ENCODE measurements at regions not wholly inside any gene's neighbourhood (a gene's known extent, or its start where the extent isn't known, plus 50 kb on each side); places are given as distances from the start of the nearest gene placed in this dataset.

GRCh38 chr18:46343931-46344372 lies 239.8 kb downstream of the HAUS1 start:
- DNase-seq: peak; percentile 35 to 50 (median 48)
- H3K36me3 Mint-ChIP-seq: peaks cover 0 to 11% (median 0%) of the 10 kb centered on the region in 3 donors
- H3K27me3 Mint-ChIP-seq (ENCODE audit: low read depth in 3 of 3): no peaks in the 10 kb centered on the region
- H3K4me3 Mint-ChIP-seq: peak overlapping the region; percentile 65 to 78 (median 70)
- H3K4me1 Mint-ChIP-seq: peaks cover 99 to 100% of the 10 kb centered on the region in 2 donors
- no peaks in the 10 kb centered on the region for H3K9me3 Mint-ChIP-seq
- peak overlapping the region; percentile 65 to 94 (median 85) for H3K27ac Mint-ChIP-seq

GRCh38 chr18:46344416-46345180 lies 240.4 kb downstream of the HAUS1 start:
- Mint-ChIP-seq H3K9me3 (no peaks in the 10 kb centered on the region), H3K27me3 (ENCODE audit: low read depth in 3 of 3) (no peaks in the 10 kb centered on the region), H3K4me1 (peaks cover 99 to 100% of the 10 kb centered on the region in 2 donors), H3K4me3 (peak overlapping the region in 4 of 5 donors; percentile 0 to 75 (median 64)), H3K27ac (peak overlapping the region in 5 of 6 donors; percentile 75 to 94 (median 86)), H3K36me3 (peaks cover 0 to 13% (median under 1%) of the 10 kb centered on the region in 3 donors)
- DNase-seq: no peak

GRCh38 chr18:46345181-46345465 lies 240.9 kb downstream of the HAUS1 start:
- Mint-ChIP-seq H3K4me3 (peak overlapping the region; percentile 0 to 76 (median 66)), H3K36me3 (peaks cover 0 to 14% (median 3%) of the 10 kb centered on the region in 3 donors), H3K27ac (peak overlapping the region; percentile 3 to 97 (median 90)), H3K9me3 (no peaks in the 10 kb centered on the region), H3K27me3 (ENCODE audit: low read depth in 3 of 3) (no peaks in the 10 kb centered on the region), H3K4me1 (peaks cover 99 to 100% of the 10 kb centered on the region in 2 donors)
- no peak for DNase-seq

- Mint-ChIP-seq H3K4me1 (peaks cover 99 to 100% of the 10 kb centered on the region in 2 donors), H3K36me3 (peaks cover 0 to 14% (median 3%) of the 10 kb centered on the region in 3 donors), H3K27ac (peak overlapping the region; percentile 74 to 97 (median 90)), H3K4me3 (peak overlapping the region; percentile 66 to 76 (median 70)), H3K27me3 (ENCODE audit: low read depth in 3 of 3) (no peaks in the 10 kb centered on the region), H3K9me3 (no peaks in the 10 kb centered on the region)
- DNase-seq: peak in 2 of 3 donors; percentile 25 to 28
These were observed 242.0 kb downstream of the HAUS1 start for GRCh38 chr18:46346213-46346612.

- peaks cover 0 to 14% (median 3%) of the 10 kb centered on the region in 3 donors for H3K36me3 Mint-ChIP-seq
- H3K4me3 Mint-ChIP-seq: peak overlapping the region in 2 of 5 donors; percentile 46 to 66
- H3K9me3 Mint-ChIP-seq: no peaks in the 10 kb centered on the region
- no peaks in the 10 kb centered on the region for H3K27me3 Mint-ChIP-seq (ENCODE audit: low read depth in 3 of 3)
- H3K4me1 Mint-ChIP-seq: peaks cover 99 to 100% of the 10 kb centered on the region in 2 donors
- DNase-seq: no peak
- H3K27ac Mint-ChIP-seq: peak overlapping the region; percentile 45 to 97 (median 90)
These were observed 242.9 kb downstream of the HAUS1 start for GRCh38 chr18:46346896-46347630.

- H3K27me3 Mint-ChIP-seq (ENCODE audit: low read depth in 3 of 3): peaks cover 0 to 1% (median 0%) of the 10 kb centered on the region in 3 donors
- no peak for DNase-seq
- H3K36me3 Mint-ChIP-seq: peaks cover 0 to 3% (median 3%) of the 10 kb centered on the region in 3 donors
- H3K4me1 Mint-ChIP-seq: peaks cover 96 to 97% of the 10 kb centered on the region in 2 donors
- peak overlapping the region in 3 of 5 donors; percentile 16 to 38 (median 29) for H3K4me3 Mint-ChIP-seq
- H3K27ac Mint-ChIP-seq: peak overlapping the region in 3 of 6 donors; percentile 21 to 40 (median 34)
- no peaks in the 10 kb centered on the region for H3K9me3 Mint-ChIP-seq
These were observed 246.5 kb downstream of the HAUS1 start for GRCh38 chr18:46350598-46351159.

GRCh38 chr18:46352520-46353250 lies 248.5 kb downstream of the HAUS1 start:
- Mint-ChIP-seq H3K27ac (peak overlapping the region; percentile 37 to 78 (median 61)), H3K36me3 (peaks cover 0 to 9% (median 3%) of the 10 kb centered on the region in 3 donors), H3K9me3 (no peaks in the 10 kb centered on the region), H3K4me1 (peaks cover 93 to 97% of the 10 kb centered on the region in 2 donors), H3K4me3 (peak overlapping the region in 4 of 5 donors; percentile 35 to 68 (median 52)), H3K27me3 (ENCODE audit: low read depth in 3 of 3) (peaks cover 0 to 2% (median 0%) of the 10 kb centered on the region in 3 donors)
- DNase-seq: peak in 2 of 3 donors; percentile 20 to 27

GRCh38 chr18:46353460-46353859 lies 249.3 kb downstream of the HAUS1 start:
- Mint-ChIP-seq H3K4me3 (peak overlapping the region in 2 of 5 donors; percentile 12 to 48), H3K27ac (peak overlapping the region in 5 of 6 donors; percentile 54 to 78 (median 63)), H3K4me1 (peaks cover 89 to 95% of the 10 kb centered on the region in 2 donors), H3K27me3 (ENCODE audit: low read depth in 3 of 3) (peaks cover 0 to 2% (median 0%) of the 10 kb centered on the region in 3 donors), H3K9me3 (peaks cover 0 to 1% (median 0%) of the 10 kb centered on the region in 6 donors), H3K36me3 (peaks cover 0 to 13% (median 3%) of the 10 kb centered on the region in 3 donors)
- no peak for DNase-seq

GRCh38 chr18:46356278-46357033 lies 252.3 kb downstream of the HAUS1 start:
- H3K36me3 Mint-ChIP-seq: peaks cover 0 to 21% (median 12%) of the 10 kb centered on the region in 3 donors
- no peak for DNase-seq
- H3K9me3 Mint-ChIP-seq: peaks cover 0 to 1% (median 0%) of the 10 kb centered on the region in 6 donors
- H3K27me3 Mint-ChIP-seq (ENCODE audit: low read depth in 3 of 3): peaks cover 0 to 3% (median 2%) of the 10 kb centered on the region in 3 donors
- H3K4me1 Mint-ChIP-seq: peaks cover 81 to 95% of the 10 kb centered on the region in 2 donors
- H3K27ac Mint-ChIP-seq: peak overlapping the region in 3 of 6 donors; percentile 73 to 85 (median 75)
- no peak overlapping the region for H3K4me3 Mint-ChIP-seq

GRCh38 chr18:46360102-46360699 lies 256.0 kb downstream of the HAUS1 start:
- Mint-ChIP-seq H3K4me3 (no peak overlapping the region), H3K9me3 (peaks cover 0 to 1% (median 0%) of the 10 kb centered on the region in 6 donors), H3K27ac (peak overlapping the region in 2 of 6 donors; percentile 55 to 58), H3K36me3 (peaks cover 0 to 21% (median 12%) of the 10 kb centered on the region in 3 donors), H3K4me1 (peaks cover 66 to 83% of the 10 kb centered on the region in 2 donors), H3K27me3 (ENCODE audit: low read depth in 3 of 3) (peaks cover 0 to 3% (median 2%) of the 10 kb centered on the region in 3 donors)
- DNase-seq: no peak

- peaks cover 0 to 3% (median 0%) of the 10 kb centered on the region in 3 donors for H3K27me3 Mint-ChIP-seq (ENCODE audit: low read depth in 3 of 3)
- H3K36me3 Mint-ChIP-seq: peaks cover 0 to 21% (median 12%) of the 10 kb centered on the region in 3 donors
- peaks cover 67 to 85% of the 10 kb centered on the region in 2 donors for H3K4me1 Mint-ChIP-seq
- peaks cover 0 to 1% (median 0%) of the 10 kb centered on the region in 6 donors for H3K9me3 Mint-ChIP-seq
- DNase-seq: no peak
- no peak overlapping the region for H3K4me3 Mint-ChIP-seq
- H3K27ac Mint-ChIP-seq: peak overlapping the region in 3 of 6 donors; percentile 46 to 61 (median 58)
These were observed 256.7 kb downstream of the HAUS1 start for GRCh38 chr18:46360866-46361265.

GRCh38 chr18:46362533-46362932 lies 258.3 kb downstream of the HAUS1 start:
- no peak overlapping the region for H3K4me3 Mint-ChIP-seq
- peaks cover 64 to 81% of the 10 kb centered on the region in 2 donors for H3K4me1 Mint-ChIP-seq
- H3K27ac Mint-ChIP-seq: peak overlapping the region in 2 of 6 donors; percentile 20 to 49
- peaks cover 0 to 3% (median 0%) of the 10 kb centered on the region in 3 donors for H3K27me3 Mint-ChIP-seq (ENCODE audit: low read depth in 3 of 3)
- H3K36me3 Mint-ChIP-seq: peaks cover 0 to 16% (median 12%) of the 10 kb centered on the region in 3 donors
- H3K9me3 Mint-ChIP-seq: peaks cover 0 to 1% (median 0%) of the 10 kb centered on the region in 6 donors
- no peak for DNase-seq
